Vagina (tissue), 2 donors: ENCODE measurements at regions not wholly inside any gene's neighbourhood (a gene's known extent, or its start where the extent isn't known, plus 50 kb on each side); places are given as distances from the start of the nearest gene placed in this dataset.

Experiments used
- DNase-seq, 2 donors: peaks; one replicate each; pipeline ENCODE4 v3.0.0-alpha.2; 2017; ENCODE audit errors: extremely low spot score in 2 of 2
- H3K27ac ChIP-seq: fragments of 200-600 bp; sonication (generic); one replicate; pipeline ENCODE4 v1.5.1; 2019
- H3K27me3 ChIP-seq: fragments of 200-600 bp; sonication (generic); one replicate; pipeline ENCODE4 v1.5.1; 2019
- H3K36me3 ChIP-seq, 2 donors: fragments of 200-600 bp; sonication (generic); one replicate each; pipeline ENCODE4 v1.5.1; 2017 to 2019
- H3K4me1 ChIP-seq: fragments of 200-600 bp; sonication (generic); one replicate; pipeline ENCODE4 v1.5.1; 2019
- H3K4me3 ChIP-seq, 2 donors: fragments of 200-600 bp; sonication (generic); 1 replicate in 1 of 2; 2 replicates in 1 of 2; pipeline ENCODE4 v1.5.1; 2016 to 2019
- H3K9me3 ChIP-seq: fragments of 200-600 bp; sonication (generic); one replicate; pipeline ENCODE4 v1.5.1; 2019
- CTCF ChIP-seq, 3 experiments: fragments of 450-650 bp in 2 of 3; fragments of 200-600 bp in 1 of 3; sonication (generic) in 1 of 3; IDR thresholded peaks; one replicate each; pipeline ENCODE4 v1.5.1; 2017 to 2019; ENCODE audit warnings: antibody characterized with exemption in 3 of 3, mild to moderate bottlenecking in 2 of 3, moderate library complexity in 2 of 3
- POLR2A ChIP-seq, 2 donors: fragments of 450-650 bp; IDR thresholded peaks; one replicate each; pipeline ENCODE4 v1.6.1; 2017; ENCODE audit warnings: antibody characterized with exemption in 2 of 2, mild to moderate bottlenecking in 2 of 2, moderate library complexity in 2 of 2
- POLR2AphosphoS5 ChIP-seq, 2 donors: sonication (generic); formaldehyde crosslinking; IDR thresholded peaks; one replicate each; pipeline ENCODE4 v1.9.0; 2017; ENCODE audit warnings: antibody characterized with exemption in 2 of 2, mild to moderate bottlenecking in 2 of 2, low read depth in 1 of 2; ENCODE audit not compliant: insufficient read depth in 1 of 2
- intact Hi-C: fragments of 100-400 bp; cut with DNase I; formaldehyde crosslinking; loops from one replicate; pipeline ENCODE4 v1.15.1; 2023

GRCh38 chr2:187976986-187977333 is 314.7 kb upstream of the GULP1 start:
- intact Hi-C loops, result no loop called here
- TF ChIP-seq POLR2A (IDR thresholded peaks at IDR 0.05) (no peak), POLR2AphosphoS5 (IDR thresholded peaks at IDR 0.05; ENCODE audit: insufficient read depth in 1 of 2, low read depth in 1 of 2) (no peak), CTCF (IDR thresholded peaks at IDR 0.05) (no peak)
- no peak overlapping the region for H3K4me3 ChIP-seq
- H3K4me1 ChIP-seq, result no peaks in the 10 kb centered on the region
- no peaks in the 10 kb centered on the region for H3K9me3 ChIP-seq
- no peak for DNase-seq
- no peak overlapping the region for H3K27ac ChIP-seq
- no peaks in the 10 kb centered on the region for H3K36me3 ChIP-seq
- H3K27me3 ChIP-seq, result no peaks in the 10 kb centered on the region

- H3K9me3 ChIP-seq, result no peaks in the 10 kb centered on the region
- intact Hi-C loops, result no loop called here
- no peak overlapping the region for H3K4me3 ChIP-seq
- H3K27me3 ChIP-seq, result no peaks in the 10 kb centered on the region
- no peaks in the 10 kb centered on the region for H3K4me1 ChIP-seq
- TF ChIP-seq POLR2AphosphoS5 (IDR thresholded peaks at IDR 0.05; ENCODE audit: insufficient read depth in 1 of 2, low read depth in 1 of 2) (no peak), CTCF (IDR thresholded peaks at IDR 0.05) (no peak), POLR2A (IDR thresholded peaks at IDR 0.05) (no peak)
- H3K36me3 ChIP-seq, result no peaks in the 10 kb centered on the region
- no peak overlapping the region for H3K27ac ChIP-seq
- DNase-seq, result no peak
These were observed 313.3 kb upstream of the GULP1 start for GRCh38 chr2:187978356-187978755.

- DNase-seq, result no peak
- H3K4me3 ChIP-seq, result no peak overlapping the region
- no peaks in the 10 kb centered on the region for H3K27me3 ChIP-seq
- H3K4me1 ChIP-seq, result no peaks in the 10 kb centered on the region
- no peaks in the 10 kb centered on the region for H3K36me3 ChIP-seq
- no peaks in the 10 kb centered on the region for H3K9me3 ChIP-seq
- intact Hi-C loops, result no loop called here
- no peak for TF ChIP-seq POLR2AphosphoS5 (IDR thresholded peaks at IDR 0.05; ENCODE audit: insufficient read depth in 1 of 2, low read depth in 1 of 2)
- TF ChIP-seq CTCF (IDR thresholded peaks at IDR 0.05), result no peak
- no peak for TF ChIP-seq POLR2A (IDR thresholded peaks at IDR 0.05)
- H3K27ac ChIP-seq, result no peak overlapping the region
These were observed 309.0 kb upstream of the GULP1 start for GRCh38 chr2:187982668-187983067.

GRCh38 chr2:187985195-187985594 is 306.5 kb upstream of the GULP1 start:
- Histone ChIP-seq H3K4me3 (no peak overlapping the region), H3K27me3 (no peaks in the 10 kb centered on the region), H3K4me1 (no peaks in the 10 kb centered on the region), H3K27ac (no peak overlapping the region), H3K9me3 (no peaks in the 10 kb centered on the region), H3K36me3 (no peaks in the 10 kb centered on the region)
- intact Hi-C loops, result no loop called here
- TF ChIP-seq CTCF (IDR thresholded peaks at IDR 0.05) (no peak), POLR2AphosphoS5 (IDR thresholded peaks at IDR 0.05; ENCODE audit: insufficient read depth in 1 of 2, low read depth in 1 of 2) (no peak), POLR2A (IDR thresholded peaks at IDR 0.05) (no peak)
- no peak for DNase-seq

- H3K36me3 ChIP-seq, result no peaks in the 10 kb centered on the region
- H3K9me3 ChIP-seq, result no peaks in the 10 kb centered on the region
- no peak overlapping the region for H3K4me3 ChIP-seq
- TF ChIP-seq POLR2A (IDR thresholded peaks at IDR 0.05), result no peak
- intact Hi-C loops, result no loop called here
- no peak for DNase-seq
- H3K27me3 ChIP-seq, result no peaks in the 10 kb centered on the region
- no peak overlapping the region for H3K27ac ChIP-seq
- no peaks in the 10 kb centered on the region for H3K4me1 ChIP-seq
These were observed 305.8 kb upstream of the GULP1 start for GRCh38 chr2:187985923-187986322.
